GM23338 (cell line): ENCODE measurements at regions not wholly inside any gene's neighbourhood (a gene's known extent, or its start where the extent isn't known, plus 50 kb on each side); places are given as distances from the start of the nearest gene placed in this dataset.

Experiments used
- CREB1 ChIP-seq: fragments of 250-450 bp; sonication (Bioruptor Pico); IDR thresholded peaks from 2 replicates; pipeline ENCODE4 v1.5.0; 2020; ENCODE audit warnings: low read depth, mild to moderate bottlenecking, moderate library complexity
- EZH2 ChIP-seq: fragments of 200-600 bp; sonication (generic); IDR thresholded peaks from one replicate; pipeline ENCODE4 v1.8.0; 2017; ENCODE audit warnings: antibody characterized with exemption, mild to moderate bottlenecking, low read depth; ENCODE audit not compliant: unreplicated experiment
- EZH2phosphoT487 ChIP-seq: fragments of 200-600 bp; sonication (generic); IDR thresholded peaks from one replicate; pipeline ENCODE4 v1.8.1; 2018; ENCODE audit warnings: antibody characterized with exemption; ENCODE audit not compliant: unreplicated experiment
- JUNB ChIP-seq: IDR thresholded peaks from one replicate; pipeline ENCODE4 v1.6.1; 2016; ENCODE audit warnings: antibody characterized with exemption; ENCODE audit not compliant: unreplicated experiment
- NANOG ChIP-seq: IDR thresholded peaks from 2 replicates; pipeline ENCODE4 v1.6.1; 2016; ENCODE audit warnings: antibody characterized with exemption, borderline replicate concordance
- POLR2AphosphoS5 ChIP-seq: IDR thresholded peaks from 2 replicates; pipeline ENCODE4 v1.6.1; 2016; ENCODE audit warnings: antibody characterized with exemption, low read depth
- STAT1 ChIP-seq: IDR thresholded peaks from one replicate; pipeline ENCODE4 v1.6.1; 2016; ENCODE audit warnings: antibody characterized with exemption; ENCODE audit not compliant: unreplicated experiment
- ZNF114 ChIP-seq: fragments of 250-450 bp; sonication (Bioruptor Pico); IDR thresholded peaks from 2 replicates; pipeline ENCODE4 v1.5.0; 2020; ENCODE audit warnings: mild to moderate bottlenecking, moderate library complexity
- ZNF331 ChIP-seq: fragments of 250-450 bp; sonication (Bioruptor Pico); IDR thresholded peaks from 2 replicates; pipeline ENCODE4 v1.5.0; 2020; ENCODE audit warnings: low read depth, mild to moderate bottlenecking, moderate library complexity
- TF ChIP-seq, protein P1 (sequence below), 2 experiments: fragments of 200-600 bp in 1 of 2; sonication (generic) in 1 of 2; conservative IDR thresholded peaks; 2 replicates each; pipeline versions ENCODE4 v1.5.1 to v1.6.1; 2016 to 2017; ENCODE audit warnings: antibody characterized with exemption in 2 of 2, low read depth in 2 of 2, mild to moderate bottlenecking in 2 of 2, moderate library complexity in 1 of 2
- TF ChIP-seq, protein P2 (sequence below): IDR thresholded peaks from one replicate; pipeline ENCODE4 v1.6.1; 2018; ENCODE audit warnings: antibody characterized with exemption; ENCODE audit not compliant: unreplicated experiment
- TF ChIP-seq, protein P3 (sequence below): fragments of 250-450 bp; sonication (Bioruptor Pico); IDR thresholded peaks from 2 replicates; pipeline ENCODE4 v1.5.0; 2020; ENCODE audit warnings: mild to moderate bottlenecking, moderate library complexity
- TF ChIP-seq, protein P4 (sequence below): IDR thresholded peaks from 2 replicates; pipeline ENCODE4 v1.6.1; 2016; ENCODE audit warnings: antibody characterized with exemption

DNA sequence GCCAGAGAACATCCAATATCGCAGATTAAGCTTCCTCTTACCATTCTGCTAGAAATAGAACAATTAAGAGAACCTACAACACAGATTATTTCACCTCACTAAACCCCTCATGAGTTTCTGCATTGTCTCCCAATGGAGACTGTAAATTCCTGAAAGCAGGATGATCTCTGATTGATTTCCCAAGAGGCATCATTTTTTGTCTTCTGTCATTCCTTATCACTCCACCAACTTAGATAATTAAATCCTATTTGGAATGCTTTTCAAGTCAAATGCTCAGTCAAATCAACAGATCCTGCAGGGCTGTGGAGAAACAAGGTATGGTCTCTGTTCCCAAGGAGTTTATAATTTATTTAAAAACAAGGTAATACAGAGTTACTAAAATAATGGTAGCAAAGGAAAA, 161.5 kb downstream of the MTERF1 start:
- TF ChIP-seq POLR2AphosphoS5 (no peak), EZH2 (no peak), JUNB (no peak), EZH2phosphoT487 (no peak), CREB1 (CRISPR knock-in tag) (no peak), ZNF331 (CRISPR knock-in tag) (no peak), NANOG (no peak), STAT1 (no peak), ZNF114 (no peak)
- TF ChIP-seq, protein P1, sequence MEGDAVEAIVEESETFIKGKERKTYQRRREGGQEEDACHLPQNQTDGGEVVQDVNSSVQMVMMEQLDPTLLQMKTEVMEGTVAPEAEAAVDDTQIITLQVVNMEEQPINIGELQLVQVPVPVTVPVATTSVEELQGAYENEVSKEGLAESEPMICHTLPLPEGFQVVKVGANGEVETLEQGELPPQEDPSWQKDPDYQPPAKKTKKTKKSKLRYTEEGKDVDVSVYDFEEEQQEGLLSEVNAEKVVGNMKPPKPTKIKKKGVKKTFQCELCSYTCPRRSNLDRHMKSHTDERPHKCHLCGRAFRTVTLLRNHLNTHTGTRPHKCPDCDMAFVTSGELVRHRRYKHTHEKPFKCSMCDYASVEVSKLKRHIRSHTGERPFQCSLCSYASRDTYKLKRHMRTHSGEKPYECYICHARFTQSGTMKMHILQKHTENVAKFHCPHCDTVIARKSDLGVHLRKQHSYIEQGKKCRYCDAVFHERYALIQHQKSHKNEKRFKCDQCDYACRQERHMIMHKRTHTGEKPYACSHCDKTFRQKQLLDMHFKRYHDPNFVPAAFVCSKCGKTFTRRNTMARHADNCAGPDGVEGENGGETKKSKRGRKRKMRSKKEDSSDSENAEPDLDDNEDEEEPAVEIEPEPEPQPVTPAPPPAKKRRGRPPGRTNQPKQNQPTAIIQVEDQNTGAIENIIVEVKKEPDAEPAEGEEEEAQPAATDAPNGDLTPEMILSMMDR (conservative IDR thresholded peaks at IDR 0.05; ENCODE audit: low read depth in 2 of 2), result no peak
- TF ChIP-seq, protein P2, sequence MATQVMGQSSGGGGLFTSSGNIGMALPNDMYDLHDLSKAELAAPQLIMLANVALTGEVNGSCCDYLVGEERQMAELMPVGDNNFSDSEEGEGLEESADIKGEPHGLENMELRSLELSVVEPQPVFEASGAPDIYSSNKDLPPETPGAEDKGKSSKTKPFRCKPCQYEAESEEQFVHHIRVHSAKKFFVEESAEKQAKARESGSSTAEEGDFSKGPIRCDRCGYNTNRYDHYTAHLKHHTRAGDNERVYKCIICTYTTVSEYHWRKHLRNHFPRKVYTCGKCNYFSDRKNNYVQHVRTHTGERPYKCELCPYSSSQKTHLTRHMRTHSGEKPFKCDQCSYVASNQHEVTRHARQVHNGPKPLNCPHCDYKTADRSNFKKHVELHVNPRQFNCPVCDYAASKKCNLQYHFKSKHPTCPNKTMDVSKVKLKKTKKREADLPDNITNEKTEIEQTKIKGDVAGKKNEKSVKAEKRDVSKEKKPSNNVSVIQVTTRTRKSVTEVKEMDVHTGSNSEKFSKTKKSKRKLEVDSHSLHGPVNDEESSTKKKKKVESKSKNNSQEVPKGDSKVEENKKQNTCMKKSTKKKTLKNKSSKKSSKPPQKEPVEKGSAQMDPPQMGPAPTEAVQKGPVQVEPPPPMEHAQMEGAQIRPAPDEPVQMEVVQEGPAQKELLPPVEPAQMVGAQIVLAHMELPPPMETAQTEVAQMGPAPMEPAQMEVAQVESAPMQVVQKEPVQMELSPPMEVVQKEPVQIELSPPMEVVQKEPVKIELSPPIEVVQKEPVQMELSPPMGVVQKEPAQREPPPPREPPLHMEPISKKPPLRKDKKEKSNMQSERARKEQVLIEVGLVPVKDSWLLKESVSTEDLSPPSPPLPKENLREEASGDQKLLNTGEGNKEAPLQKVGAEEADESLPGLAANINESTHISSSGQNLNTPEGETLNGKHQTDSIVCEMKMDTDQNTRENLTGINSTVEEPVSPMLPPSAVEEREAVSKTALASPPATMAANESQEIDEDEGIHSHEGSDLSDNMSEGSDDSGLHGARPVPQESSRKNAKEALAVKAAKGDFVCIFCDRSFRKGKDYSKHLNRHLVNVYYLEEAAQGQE, result no peak
- TF ChIP-seq, protein P3, sequence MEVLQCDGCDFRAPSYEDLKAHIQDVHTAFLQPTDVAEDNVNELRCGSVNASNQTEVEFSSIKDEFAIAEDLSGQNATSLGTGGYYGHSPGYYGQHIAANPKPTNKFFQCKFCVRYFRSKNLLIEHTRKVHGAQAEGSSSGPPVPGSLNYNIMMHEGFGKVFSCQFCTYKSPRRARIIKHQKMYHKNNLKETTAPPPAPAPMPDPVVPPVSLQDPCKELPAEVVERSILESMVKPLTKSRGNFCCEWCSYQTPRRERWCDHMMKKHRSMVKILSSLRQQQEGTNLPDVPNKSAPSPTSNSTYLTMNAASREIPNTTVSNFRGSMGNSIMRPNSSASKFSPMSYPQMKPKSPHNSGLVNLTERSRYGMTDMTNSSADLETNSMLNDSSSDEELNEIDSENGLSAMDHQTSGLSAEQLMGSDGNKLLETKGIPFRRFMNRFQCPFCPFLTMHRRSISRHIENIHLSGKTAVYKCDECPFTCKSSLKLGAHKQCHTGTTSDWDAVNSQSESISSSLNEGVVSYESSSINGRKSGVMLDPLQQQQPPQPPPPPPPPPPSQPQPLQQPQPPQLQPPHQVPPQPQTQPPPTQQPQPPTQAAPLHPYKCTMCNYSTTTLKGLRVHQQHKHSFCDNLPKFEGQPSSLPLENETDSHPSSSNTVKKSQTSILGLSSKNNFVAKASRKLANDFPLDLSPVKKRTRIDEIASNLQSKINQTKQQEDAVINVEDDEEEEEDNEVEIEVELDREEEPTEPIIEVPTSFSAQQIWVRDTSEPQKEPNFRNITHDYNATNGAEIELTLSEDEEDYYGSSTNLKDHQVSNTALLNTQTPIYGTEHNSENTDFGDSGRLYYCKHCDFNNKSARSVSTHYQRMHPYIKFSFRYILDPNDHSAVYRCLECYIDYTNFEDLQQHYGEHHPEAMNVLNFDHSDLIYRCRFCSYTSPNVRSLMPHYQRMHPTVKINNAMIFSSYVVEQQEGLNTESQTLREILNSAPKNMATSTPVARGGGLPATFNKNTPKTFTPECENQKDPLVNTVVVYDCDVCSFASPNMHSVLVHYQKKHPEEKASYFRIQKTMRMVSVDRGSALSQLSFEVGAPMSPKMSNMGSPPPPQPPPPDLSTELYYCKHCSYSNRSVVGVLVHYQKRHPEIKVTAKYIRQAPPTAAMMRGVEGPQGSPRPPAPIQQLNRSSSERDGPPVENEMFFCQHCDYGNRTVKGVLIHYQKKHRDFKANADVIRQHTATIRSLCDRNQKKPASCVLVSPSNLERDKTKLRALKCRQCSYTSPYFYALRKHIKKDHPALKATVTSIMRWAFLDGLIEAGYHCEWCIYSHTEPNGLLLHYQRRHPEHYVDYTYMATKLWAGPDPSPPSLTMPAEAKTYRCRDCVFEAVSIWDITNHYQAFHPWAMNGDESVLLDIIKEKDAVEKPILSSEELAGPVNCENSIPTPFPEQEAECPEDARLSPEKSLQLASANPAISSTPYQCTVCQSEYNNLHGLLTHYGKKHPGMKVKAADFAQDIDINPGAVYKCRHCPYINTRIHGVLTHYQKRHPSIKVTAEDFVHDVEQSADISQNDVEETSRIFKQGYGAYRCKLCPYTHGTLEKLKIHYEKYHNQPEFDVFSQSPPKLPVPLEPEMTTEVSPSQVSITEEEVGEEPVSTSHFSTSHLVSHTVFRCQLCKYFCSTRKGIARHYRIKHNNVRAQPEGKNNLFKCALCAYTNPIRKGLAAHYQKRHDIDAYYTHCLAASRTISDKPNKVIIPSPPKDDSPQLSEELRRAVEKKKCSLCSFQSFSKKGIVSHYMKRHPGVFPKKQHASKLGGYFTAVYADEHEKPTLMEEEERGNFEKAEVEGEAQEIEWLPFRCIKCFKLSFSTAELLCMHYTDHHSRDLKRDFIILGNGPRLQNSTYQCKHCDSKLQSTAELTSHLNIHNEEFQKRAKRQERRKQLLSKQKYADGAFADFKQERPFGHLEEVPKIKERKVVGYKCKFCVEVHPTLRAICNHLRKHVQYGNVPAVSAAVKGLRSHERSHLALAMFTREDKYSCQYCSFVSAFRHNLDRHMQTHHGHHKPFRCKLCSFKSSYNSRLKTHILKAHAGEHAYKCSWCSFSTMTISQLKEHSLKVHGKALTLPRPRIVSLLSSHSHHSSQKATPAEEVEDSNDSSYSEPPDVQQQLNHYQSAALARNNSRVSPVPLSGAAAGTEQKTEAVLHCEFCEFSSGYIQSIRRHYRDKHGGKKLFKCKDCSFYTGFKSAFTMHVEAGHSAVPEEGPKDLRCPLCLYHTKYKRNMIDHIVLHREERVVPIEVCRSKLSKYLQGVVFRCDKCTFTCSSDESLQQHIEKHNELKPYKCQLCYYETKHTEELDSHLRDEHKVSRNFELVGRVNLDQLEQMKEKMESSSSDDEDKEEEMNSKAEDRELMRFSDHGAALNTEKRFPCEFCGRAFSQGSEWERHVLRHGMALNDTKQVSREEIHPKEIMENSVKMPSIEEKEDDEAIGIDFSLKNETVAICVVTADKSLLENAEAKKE (CRISPR knock-in tag), result no peak
- TF ChIP-seq, protein P4, sequence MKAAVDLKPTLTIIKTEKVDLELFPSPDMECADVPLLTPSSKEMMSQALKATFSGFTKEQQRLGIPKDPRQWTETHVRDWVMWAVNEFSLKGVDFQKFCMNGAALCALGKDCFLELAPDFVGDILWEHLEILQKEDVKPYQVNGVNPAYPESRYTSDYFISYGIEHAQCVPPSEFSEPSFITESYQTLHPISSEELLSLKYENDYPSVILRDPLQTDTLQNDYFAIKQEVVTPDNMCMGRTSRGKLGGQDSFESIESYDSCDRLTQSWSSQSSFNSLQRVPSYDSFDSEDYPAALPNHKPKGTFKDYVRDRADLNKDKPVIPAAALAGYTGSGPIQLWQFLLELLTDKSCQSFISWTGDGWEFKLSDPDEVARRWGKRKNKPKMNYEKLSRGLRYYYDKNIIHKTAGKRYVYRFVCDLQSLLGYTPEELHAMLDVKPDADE, result no peak
